ENCODE measurements at regions not wholly inside any gene's neighbourhood (a gene's known extent, or its start where the extent isn't known, plus 50 kb on each side); places are given as distances from the start of the nearest gene placed in this dataset.

DNA sequence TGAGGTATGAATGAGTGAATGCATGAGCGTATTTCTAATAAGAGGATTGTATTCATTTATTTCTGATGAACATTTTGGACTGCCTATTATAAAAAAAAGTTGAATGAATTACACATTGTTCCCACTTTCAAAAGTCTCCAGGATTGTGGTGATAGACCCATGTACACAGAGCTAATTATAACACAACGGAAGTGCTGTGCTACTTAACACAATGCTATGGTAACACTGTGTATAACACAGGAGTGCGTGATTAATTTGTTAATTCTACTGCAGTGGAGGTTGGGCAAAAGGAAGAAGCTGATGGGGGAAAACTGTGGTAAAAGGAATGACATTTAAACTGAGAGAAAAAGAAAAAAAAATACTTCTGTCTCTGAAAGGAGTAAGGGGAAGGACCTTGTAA is 147.8 kb upstream of the MEF2C start:
- Histone ChIP-seq H3F3A (ENCODE audit: insufficient read depth) (no peaks in the 10 kb centered on the region), H4K20me1 (ENCODE audit: low read depth, low read length) (no peaks in the 10 kb centered on the region), H3K79me2 (ENCODE audit: insufficient read depth, low read length) (no peaks in the 10 kb centered on the region), H3K9me2 (replicated peaks; ENCODE audit: insufficient read depth, low read length) (no peaks in the 10 kb centered on the region), H2AFZ (ENCODE audit: low read depth, low read length, severe bottlenecking) (no peak overlapping the region), H3K4me3 (ENCODE audit: insufficient read depth, low read length, poor library complexity, severe bottlenecking) (no peak overlapping the region), H3K27ac (ENCODE audit: low read depth, low read length) (no peak overlapping the region), H3K4me2 (ENCODE audit: low read depth, low read length, poor library complexity, severe bottlenecking) (no peak overlapping the region), H3K27me3 (ENCODE audit: low read length) (no peaks in the 10 kb centered on the region), H3K9ac (ENCODE audit: low read length) (no peak overlapping the region), H3K36me3 (ENCODE audit: low read length) (no peaks in the 10 kb centered on the region), H3K9me3 (ENCODE audit: insufficient read depth, low read length) (no peaks in the 10 kb centered on the region)
- TF ChIP-seq, protein P1, sequence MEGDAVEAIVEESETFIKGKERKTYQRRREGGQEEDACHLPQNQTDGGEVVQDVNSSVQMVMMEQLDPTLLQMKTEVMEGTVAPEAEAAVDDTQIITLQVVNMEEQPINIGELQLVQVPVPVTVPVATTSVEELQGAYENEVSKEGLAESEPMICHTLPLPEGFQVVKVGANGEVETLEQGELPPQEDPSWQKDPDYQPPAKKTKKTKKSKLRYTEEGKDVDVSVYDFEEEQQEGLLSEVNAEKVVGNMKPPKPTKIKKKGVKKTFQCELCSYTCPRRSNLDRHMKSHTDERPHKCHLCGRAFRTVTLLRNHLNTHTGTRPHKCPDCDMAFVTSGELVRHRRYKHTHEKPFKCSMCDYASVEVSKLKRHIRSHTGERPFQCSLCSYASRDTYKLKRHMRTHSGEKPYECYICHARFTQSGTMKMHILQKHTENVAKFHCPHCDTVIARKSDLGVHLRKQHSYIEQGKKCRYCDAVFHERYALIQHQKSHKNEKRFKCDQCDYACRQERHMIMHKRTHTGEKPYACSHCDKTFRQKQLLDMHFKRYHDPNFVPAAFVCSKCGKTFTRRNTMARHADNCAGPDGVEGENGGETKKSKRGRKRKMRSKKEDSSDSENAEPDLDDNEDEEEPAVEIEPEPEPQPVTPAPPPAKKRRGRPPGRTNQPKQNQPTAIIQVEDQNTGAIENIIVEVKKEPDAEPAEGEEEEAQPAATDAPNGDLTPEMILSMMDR (IDR thresholded peaks at IDR 0.05; ENCODE audit: insufficient read depth, low read length, poor library complexity, severe bottlenecking): no peak
- TF ChIP-seq EZH2phosphoT487 (conservative IDR thresholded peaks at IDR 0.05; ENCODE audit: low read length): no peak

DNA sequence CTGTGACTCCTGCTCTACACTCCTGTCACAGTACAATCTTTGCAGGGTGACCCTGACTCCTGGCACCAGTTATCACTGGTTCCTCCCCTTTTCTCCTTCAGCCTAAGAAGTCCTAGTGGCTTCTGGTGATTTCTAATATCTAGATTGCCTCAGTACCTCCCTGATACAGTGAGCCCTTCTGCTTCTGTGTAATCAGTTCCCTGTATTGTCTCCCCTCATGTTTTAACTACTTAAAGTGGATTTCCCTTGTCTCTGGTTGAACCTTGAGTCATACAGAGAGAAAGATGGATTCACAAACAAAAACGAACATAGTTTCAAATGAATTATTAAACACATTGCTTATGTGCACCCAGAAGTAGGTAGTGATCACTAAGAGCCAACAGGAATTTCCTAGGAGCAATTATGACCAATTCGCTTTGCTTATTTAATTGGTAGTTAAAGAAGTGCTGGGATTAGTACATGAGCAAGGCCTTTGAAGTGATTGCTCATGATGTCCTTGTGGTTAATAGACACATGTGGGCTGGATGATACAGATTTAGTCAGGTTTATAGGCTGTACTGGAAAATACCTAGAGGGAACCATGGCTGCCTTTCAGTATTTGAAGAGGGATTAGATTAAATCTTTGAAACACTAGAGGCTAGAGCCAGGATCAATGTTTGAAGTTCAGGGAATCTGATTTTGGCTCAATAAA is 145.8 kb upstream of the MEF2C start:
- Histone ChIP-seq H3K36me3 (ENCODE audit: low read length) (no peaks in the 10 kb centered on the region), H3K79me2 (ENCODE audit: insufficient read depth, low read length) (no peaks in the 10 kb centered on the region), H2AFZ (ENCODE audit: low read depth, low read length, severe bottlenecking) (no peak overlapping the region), H3K9me2 (replicated peaks; ENCODE audit: insufficient read depth, low read length) (no peaks in the 10 kb centered on the region), H3K9me3 (ENCODE audit: insufficient read depth, low read length) (no peaks in the 10 kb centered on the region), H3K4me3 (ENCODE audit: insufficient read depth, low read length, poor library complexity, severe bottlenecking) (no peak overlapping the region), H3F3A (ENCODE audit: insufficient read depth) (no peaks in the 10 kb centered on the region), H3K27me3 (ENCODE audit: low read length) (no peaks in the 10 kb centered on the region), H3K27ac (ENCODE audit: low read depth, low read length) (no peak overlapping the region), H3K9ac (ENCODE audit: low read length) (no peak overlapping the region), H4K20me1 (ENCODE audit: low read depth, low read length) (no peaks in the 10 kb centered on the region), H3K4me2 (ENCODE audit: low read depth, low read length, poor library complexity, severe bottlenecking) (no peak overlapping the region)
- TF ChIP-seq, protein P1 (IDR thresholded peaks at IDR 0.05; ENCODE audit: insufficient read depth, low read length, poor library complexity, severe bottlenecking): no peak
- TF ChIP-seq EZH2phosphoT487 (conservative IDR thresholded peaks at IDR 0.05; ENCODE audit: low read length): no peak

DNA sequence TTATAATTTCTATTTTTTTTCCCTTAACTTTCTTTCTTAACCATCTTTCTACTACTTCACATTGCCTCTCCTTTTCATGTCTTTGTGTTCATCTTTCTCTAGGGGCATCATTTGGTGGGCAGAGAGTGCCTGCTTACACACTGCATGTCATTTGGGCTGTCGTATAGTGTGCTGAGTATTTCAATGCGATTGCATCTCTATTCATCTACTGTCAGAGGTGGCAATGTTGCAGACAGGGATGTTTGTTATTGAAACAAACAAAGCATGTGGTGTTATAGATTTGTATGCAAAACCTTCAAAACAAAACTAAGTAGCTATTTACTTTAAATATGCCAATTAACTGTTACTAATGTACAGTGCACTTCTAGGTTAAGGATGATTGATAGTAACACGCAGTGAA is 141.1 kb upstream of the MEF2C start:
- Histone ChIP-seq H3K9me2 (replicated peaks; ENCODE audit: insufficient read depth, low read length) (no peaks in the 10 kb centered on the region), H2AFZ (ENCODE audit: low read depth, low read length, severe bottlenecking) (no peak overlapping the region), H3K9ac (ENCODE audit: low read length) (no peak overlapping the region), H3K27ac (ENCODE audit: low read depth, low read length) (no peak overlapping the region), H4K20me1 (ENCODE audit: low read depth, low read length) (no peaks in the 10 kb centered on the region), H3K79me2 (ENCODE audit: insufficient read depth, low read length) (no peaks in the 10 kb centered on the region), H3K36me3 (ENCODE audit: low read length) (no peaks in the 10 kb centered on the region), H3K4me3 (ENCODE audit: insufficient read depth, low read length, poor library complexity, severe bottlenecking) (no peak overlapping the region), H3F3A (ENCODE audit: insufficient read depth) (no peaks in the 10 kb centered on the region), H3K9me3 (ENCODE audit: insufficient read depth, low read length) (no peaks in the 10 kb centered on the region), H3K4me2 (ENCODE audit: low read depth, low read length, poor library complexity, severe bottlenecking) (no peak overlapping the region), H3K27me3 (ENCODE audit: low read length) (no peaks in the 10 kb centered on the region)
- TF ChIP-seq, protein P1 (IDR thresholded peaks at IDR 0.05; ENCODE audit: insufficient read depth, low read length, poor library complexity, severe bottlenecking): no peak
- TF ChIP-seq EZH2phosphoT487 (conservative IDR thresholded peaks at IDR 0.05; ENCODE audit: low read length): no peak

Data from SU-DHL-6 (cell line).